ENCODE measurements at regions not wholly inside any gene's neighbourhood (a gene's known extent, or its start where the extent isn't known, plus 50 kb on each side); places are given as distances from the start of the nearest gene placed in this dataset.
"Not testable (repeated sequence)": the region's sequence is repeated elsewhere in the genome, so short reads cannot be mapped to it uniquely, and the experiment has no call there.

GRCh38 chr2:14831458-14831857 lies 198.9 kb downstream of the LRATD1 start:
- DNase-seq = no peak

- no peak for DNase-seq
These were observed 211.1 kb downstream of the LRATD1 start for GRCh38 chr2:14843507-14844204.

- no peak for DNase-seq
These were observed 223.2 kb downstream of the LRATD1 start for GRCh38 chr2:14855751-14856150.

GRCh38 chr2:14861181-14861580 lies 228.7 kb downstream of the LRATD1 start:
- DNase-seq = no peak

- no peak for DNase-seq
These were observed 234.3 kb downstream of the LRATD1 start for GRCh38 chr2:14866736-14867352.

DNA sequence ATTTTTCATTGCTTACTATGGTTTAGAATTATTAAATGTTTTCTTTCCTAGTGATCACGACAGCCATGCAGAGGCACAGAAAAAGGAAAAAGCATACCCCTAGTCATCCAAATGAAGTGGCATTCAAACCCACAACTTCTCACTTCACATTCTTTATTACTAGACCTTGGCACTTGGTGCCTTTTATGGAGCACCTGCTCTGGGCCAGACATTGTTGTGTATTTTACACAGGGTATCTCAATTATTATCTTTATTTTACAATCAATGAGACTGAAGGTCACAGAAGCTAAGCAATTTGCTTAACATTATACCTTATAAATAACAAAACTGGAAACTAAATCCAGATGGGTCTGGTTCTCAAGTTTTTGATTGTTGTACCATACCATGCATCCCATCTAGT lies 235.3 kb downstream of the LRATD1 start:
- DNase-seq = no peak

DNA sequence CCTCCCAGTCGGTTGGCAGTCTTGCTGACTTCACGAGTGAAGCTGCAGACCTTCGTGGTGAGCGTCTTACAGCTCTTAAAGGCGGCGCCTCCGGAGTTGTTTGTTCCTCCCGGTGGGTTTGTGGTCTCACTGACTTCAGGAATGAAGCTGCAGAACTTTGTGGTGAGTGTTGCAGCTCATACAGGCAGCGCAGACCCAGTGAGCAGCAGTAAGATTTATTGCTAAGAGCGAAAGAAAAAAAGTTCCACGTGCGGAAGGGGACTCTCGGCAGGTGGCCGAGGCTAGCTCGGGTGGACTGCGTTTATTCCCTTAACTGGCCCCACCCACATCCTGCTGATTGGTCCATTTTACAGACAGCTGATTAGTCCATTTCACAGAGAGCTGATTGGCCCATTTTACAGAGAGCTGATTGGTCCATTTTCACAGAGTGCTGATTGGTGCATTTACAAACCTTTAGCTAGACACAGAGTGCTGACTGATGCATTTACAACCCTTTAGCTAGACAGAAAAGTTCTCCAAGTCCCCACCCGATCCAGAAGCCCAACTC lies 240.3 kb downstream of the LRATD1 start:
- no peak for DNase-seq

- no peak for DNase-seq
These were observed 249.3 kb downstream of the LRATD1 start for GRCh38 chr2:14881651-14882327.

DNA sequence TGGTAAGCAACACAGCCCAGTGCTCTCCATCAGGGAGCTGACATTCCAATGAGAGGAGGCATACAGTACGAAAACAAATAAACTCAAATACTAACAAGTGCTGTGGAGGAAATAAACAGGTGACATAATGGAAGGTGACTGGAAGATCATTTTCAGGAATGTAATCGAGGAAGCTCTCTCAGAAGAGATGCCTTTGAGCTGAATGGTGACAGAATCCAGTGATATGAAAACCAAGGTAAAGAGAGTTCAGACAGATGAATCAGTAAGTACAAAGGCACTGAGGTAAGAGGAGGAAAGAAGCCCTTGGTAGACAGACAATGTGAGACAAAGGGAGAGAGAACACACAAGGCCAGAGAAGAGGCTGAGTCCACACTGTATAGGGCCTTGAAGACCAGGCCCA lies 252.1 kb downstream of the LRATD1 start:
- no peak for DNase-seq

- DNase-seq = no peak
These were observed 259.0 kb downstream of the LRATD1 start for GRCh38 chr2:14891546-14891945.

- no peak for DNase-seq
These were observed 264.0 kb downstream of the LRATD1 start for GRCh38 chr2:14896330-14897030.

GRCh38 chr2:14899621-14900414 lies 267.3 kb downstream of the LRATD1 start:
- DNase-seq = no peak

DNA sequence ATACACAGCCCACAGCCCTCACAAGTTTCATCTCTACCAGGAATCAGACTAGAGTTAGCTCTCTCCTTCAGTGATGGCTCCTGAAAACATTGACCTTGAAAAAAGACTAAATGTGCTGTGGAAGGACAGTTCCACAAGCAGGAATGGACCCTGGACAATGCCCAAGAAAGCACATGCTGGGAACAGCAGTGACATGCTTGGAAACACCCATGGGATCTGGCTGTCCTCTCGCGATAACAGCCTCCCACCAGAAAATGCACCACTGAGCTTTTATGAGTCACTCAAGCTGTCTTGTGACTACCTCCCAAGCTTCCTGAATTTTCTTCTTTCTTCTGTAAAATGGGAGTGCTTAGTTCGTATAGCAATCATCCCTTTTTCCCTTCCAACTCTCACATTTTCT lies 269.2 kb downstream of the LRATD1 start:
- no peak for DNase-seq

DNA sequence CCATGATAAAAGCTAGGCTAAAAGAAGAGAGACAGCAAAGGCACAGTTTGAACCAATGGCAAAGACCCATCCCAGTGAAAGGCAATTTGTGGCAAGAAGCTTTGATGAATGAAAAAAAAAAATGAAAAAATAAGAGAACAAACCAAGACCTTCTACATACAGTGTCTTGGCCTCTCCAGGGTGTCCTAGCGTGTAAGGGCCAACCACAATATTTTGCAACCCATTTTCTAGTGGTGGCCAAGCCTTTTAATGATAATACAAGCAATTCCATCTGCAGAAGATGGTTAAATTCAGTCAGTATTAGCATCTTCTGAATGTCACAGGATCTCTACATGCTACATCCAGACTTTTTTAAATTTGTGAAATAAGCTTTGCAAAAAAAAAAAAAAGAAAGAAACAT lies 270.4 kb downstream of the LRATD1 start:
- no peak for DNase-seq

- DNase-seq = peak; percentile 59 to 60
These were observed 271.3 kb downstream of the LRATD1 start for GRCh38 chr2:14903709-14904374.

DNA sequence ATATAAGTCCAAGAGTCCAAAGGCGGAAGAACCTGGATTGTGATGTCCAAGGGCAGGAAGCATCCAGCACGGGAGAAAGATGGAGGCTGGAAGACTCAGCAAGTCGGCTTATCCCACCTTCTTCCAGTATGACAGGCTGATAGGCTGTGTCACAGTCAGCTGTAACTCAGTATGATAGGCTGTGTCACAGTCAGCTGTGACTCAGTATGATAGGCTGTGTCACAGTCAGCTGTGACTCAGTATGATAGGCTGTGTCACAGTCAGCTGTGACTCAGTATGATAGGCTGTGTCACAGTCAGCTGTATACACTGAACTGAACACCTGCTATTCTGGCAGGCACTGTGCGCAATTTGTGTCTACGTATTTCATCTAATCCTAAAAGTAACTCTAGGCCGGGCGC lies 271.9 kb downstream of the LRATD1 start:
- DNase-seq = not testable (repeated sequence)

- DNase-seq = no peak
These were observed 273.1 kb downstream of the LRATD1 start for GRCh38 chr2:14905571-14905970.

GRCh38 chr2:14907014-14907612 lies 274.6 kb downstream of the LRATD1 start:
- DNase-seq = no peak

DNA sequence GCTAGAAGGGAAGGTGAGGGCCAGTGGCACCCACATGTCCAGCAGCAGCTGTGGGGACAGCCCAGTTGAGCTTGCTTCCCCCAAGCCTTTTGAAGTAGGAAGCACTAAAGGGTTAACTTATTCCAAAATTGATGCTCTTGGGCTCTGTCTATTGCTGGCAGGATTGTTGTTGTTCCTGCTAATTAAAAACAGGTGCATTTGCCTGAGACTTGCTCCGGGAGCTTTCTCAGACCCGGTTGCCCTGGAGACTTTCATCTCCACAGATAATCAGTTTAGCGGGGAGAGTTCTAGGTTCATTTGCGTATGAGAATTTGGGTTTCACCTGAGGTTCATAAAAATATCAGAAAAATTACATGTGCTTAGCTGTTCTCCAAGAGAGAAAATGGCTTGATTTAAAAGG lies 277.3 kb downstream of the LRATD1 start:
- no peak for DNase-seq

DNA sequence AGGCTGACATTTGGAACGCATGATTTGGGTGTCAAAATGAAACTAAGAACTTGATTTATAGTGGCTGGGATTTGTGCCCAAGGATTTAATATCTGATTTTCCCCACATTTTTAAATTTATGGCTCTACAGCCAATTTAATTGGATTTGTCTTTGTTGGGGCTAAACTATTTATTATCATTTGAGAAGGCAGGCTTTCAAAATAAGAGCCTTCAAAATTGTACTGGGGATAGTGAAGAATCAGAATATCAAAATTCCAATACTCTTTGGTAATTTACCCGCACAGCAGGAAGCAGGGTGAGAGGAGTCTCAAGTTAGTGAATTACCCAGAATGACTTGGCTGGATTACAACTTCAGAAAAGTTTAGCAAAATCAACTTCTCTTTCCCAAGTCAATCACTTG lies 278.1 kb downstream of the LRATD1 start:
- DNase-seq = no peak

DNA sequence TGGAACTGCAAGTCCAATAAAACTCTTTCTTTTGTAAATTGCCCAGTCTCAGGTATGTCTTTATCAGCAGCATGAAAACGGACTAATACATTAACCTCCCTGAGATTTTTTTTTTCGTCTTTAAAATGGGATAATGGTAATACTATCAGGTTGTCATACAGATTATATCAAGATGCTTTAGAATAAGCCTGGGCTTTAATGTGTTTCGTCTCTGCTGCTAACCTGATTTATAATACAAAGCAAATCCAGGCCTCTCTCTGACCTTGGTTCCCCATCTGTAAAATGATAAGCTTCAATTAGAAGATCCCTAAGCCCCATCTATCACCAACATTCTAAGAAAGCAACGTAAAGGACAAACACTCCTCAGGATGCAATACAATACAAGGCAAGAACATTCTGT lies 283.5 kb downstream of the LRATD1 start:
- no peak for DNase-seq

Data from stimulated activated CD4-positive, alpha-beta T cell treated with anti-CD3 and anti-CD28 coated beads, Interleukin-2, amount 100 ng/mL, for 48 hours (primary cell).